SK-N-SH (cell line): ENCODE measurements at regions not wholly inside any gene's neighbourhood (a gene's known extent, or its start where the extent isn't known, plus 50 kb on each side); places are given as distances from the start of the nearest gene placed in this dataset.

Experiments used
- CTCF ChIA-PET: fragments of 300-600, 350-600 bp; formaldehyde crosslinking; extraction: SDS; loops from one replicate; lab custom pipeline; 2021; lab: Yijun Ruan, JAX
- POLR2A ChIA-PET: fragments of 350-600 bp; sonication (Branson Sonifier 250); formaldehyde crosslinking; extraction: SDS; loops from one replicate; lab custom pipeline; 2020; ENCODE audit warnings: antibody characterized with exemption, inconsistent platforms; lab: Yijun Ruan, JAX
- DNase-seq: peaks from one replicate; pipeline ENCODE4 v3.0.0; 2012
- H2AFZ ChIP-seq: fragments of 200-600 bp; sonication (generic); 2 replicates; pipeline ENCODE4 v1.8.1; 2016; ENCODE audit warnings: antibody characterized with exemption, mild to moderate bottlenecking, low read depth
- H3F3A ChIP-seq: fragments of 200-600 bp; sonication (generic); replicated peaks from 2 replicates; pipeline ENCODE3; 2016; ENCODE audit warnings: antibody characterized with exemption, mild to moderate bottlenecking; ENCODE audit not compliant: insufficient read depth
- H3K27ac ChIP-seq, 2 experiments: fragments of 200-500 bp in 1 of 2; fragments of 200-600 bp in 1 of 2; sonication (Bioruptor generic) in 1 of 2; sonication (generic), shearing (Covaris generic) in 1 of 2; 2 replicates each; pipeline versions ENCODE4 v1.5.1 to v1.6.1; 2014 to 2016; ENCODE audit warnings: low read depth in 2 of 2, inconsistent platforms in 1 of 2, low read length in 1 of 2, mild to moderate bottlenecking in 1 of 2, mixed read lengths in 1 of 2
- H3K27me3 ChIP-seq: fragments of 200-600 bp; sonication (generic), shearing (Covaris generic); 2 replicates; pipeline ENCODE4 v1.6.1; 2016; ENCODE audit warnings: mixed run types; ENCODE audit not compliant: insufficient read depth
- H3K36me3 ChIP-seq, 2 experiments: fragments of 200-500 bp in 1 of 2; fragments of 200-600 bp in 1 of 2; sonication (Bioruptor generic) in 1 of 2; sonication (generic) in 1 of 2; replicated peaks in 1 of 2; 2 replicates each; pipeline versions ENCODE3 to v1.5.1; 2014 to 2016; ENCODE audit warnings: low read length in 1 of 2, mild to moderate bottlenecking in 1 of 2; ENCODE audit not compliant: insufficient read depth in 2 of 2, control insufficient read depth in 1 of 2
- H3K4me1 ChIP-seq, 2 experiments: fragments of 200-500 bp in 1 of 2; fragments of 200-600 bp in 1 of 2; sonication (Bioruptor generic) in 1 of 2; sonication (generic), shearing (Covaris generic) in 1 of 2; 2 replicates each; pipeline versions ENCODE4 v1.5.1 to v1.6.1; 2014 to 2016; ENCODE audit warnings: low read depth in 1 of 2, low read length in 1 of 2, mixed run types in 1 of 2; ENCODE audit not compliant: insufficient read depth in 2 of 2, control insufficient read depth in 1 of 2
- H3K4me2 ChIP-seq: fragments of 200-600 bp; sonication (generic), shearing (Covaris generic); 2 replicates; pipeline ENCODE4 v1.6.1; 2017; ENCODE audit warnings: mixed run types
- H3K4me3 ChIP-seq, 2 experiments: fragments of 200-500 bp in 1 of 2; fragments of 200-600 bp in 1 of 2; sonication (Bioruptor generic) in 1 of 2; sonication (generic), shearing (Covaris generic) in 1 of 2; 2 replicates each; pipeline versions ENCODE4 v1.5.1 to v1.8.1; 2014 to 2016; ENCODE audit warnings: low read depth in 2 of 2, inconsistent platforms in 1 of 2, low read length in 1 of 2, mild to moderate bottlenecking in 1 of 2, mixed read lengths in 1 of 2, moderate library complexity in 1 of 2
- H3K79me2 ChIP-seq: fragments of 200-600 bp; sonication (generic); 2 replicates; pipeline ENCODE4 v1.8.1; 2017; ENCODE audit warnings: mild to moderate bottlenecking; ENCODE audit not compliant: insufficient read depth
- H3K9ac ChIP-seq: fragments of 200-600 bp; sonication (generic); 2 replicates; pipeline ENCODE4 v1.6.1; 2017; ENCODE audit warnings: mixed run types
- H3K9me2 ChIP-seq: fragments of 200-600 bp; sonication (generic); 2 replicates; pipeline ENCODE4 v1.6.1; 2017; ENCODE audit warnings: mixed run types
- H3K9me3 ChIP-seq: fragments of 200-600 bp; sonication (generic); 2 replicates; pipeline ENCODE4 v1.6.1; 2017; ENCODE audit warnings: mixed run types, mild to moderate bottlenecking, moderate library complexity
- H4K20me1 ChIP-seq: fragments of 200-600 bp; sonication (generic); 2 replicates; pipeline ENCODE4 v1.6.1; 2017; ENCODE audit warnings: mild to moderate bottlenecking, mixed run types; ENCODE audit not compliant: insufficient read depth
- ELF1 ChIP-seq: IDR thresholded peaks from 2 replicates; pipeline ENCODE4 v1.4.0; 2012
- EP300 ChIP-seq, 2 experiments: IDR thresholded peaks; 2 replicates each; pipeline versions ENCODE4 v1.4.0 to v1.6.1; 2012; ENCODE audit warnings: borderline replicate concordance in 1 of 2, low read depth in 1 of 2, low read length in 1 of 2
- EZH2phosphoT487 ChIP-seq: fragments of 200-600 bp; sonication (generic); IDR thresholded peaks from 2 replicates; pipeline ENCODE4 v1.6.1; 2017; ENCODE audit warnings: low read depth, mixed run types, mild to moderate bottlenecking, antibody characterized with exemption, moderate library complexity, borderline replicate concordance
- FOXJ3 ChIP-seq: sonication (generic); formaldehyde crosslinking; IDR thresholded peaks from 2 replicates; pipeline ENCODE4 v1.5.1; 2020; ENCODE audit warnings: mild to moderate bottlenecking, missing genetic modification reagents
- GABPA ChIP-seq: IDR thresholded peaks from 2 replicates; pipeline ENCODE4 v1.4.0; 2012; ENCODE audit warnings: low read depth, mild to moderate bottlenecking
- JUND ChIP-seq: IDR thresholded peaks from 2 replicates; pipeline ENCODE4 v1.4.0; 2012
- MEF2A ChIP-seq: IDR thresholded peaks from 2 replicates; pipeline ENCODE4 v1.4.0; 2012; ENCODE audit warnings: low read depth, borderline replicate concordance
- NRF1 ChIP-seq: IDR thresholded peaks from 2 replicates; pipeline ENCODE4 v1.6.1; 2012; ENCODE audit warnings: low read depth, mild to moderate bottlenecking, low read length
- POLR2AphosphoS5 ChIP-seq: IDR thresholded peaks from 2 replicates; pipeline ENCODE4 v1.6.1; 2012; ENCODE audit warnings: low read depth, low read length
- RAD21 ChIP-seq: IDR thresholded peaks from 2 replicates; pipeline ENCODE4 v1.6.1; 2012; ENCODE audit warnings: mild to moderate bottlenecking, low read length
- RCOR1 ChIP-seq: fragments of 150-350 bp; IDR thresholded peaks from 2 replicates; pipeline ENCODE4 v1.6.1; 2017; ENCODE audit warnings: antibody characterized with exemption, low read length
- RXRA ChIP-seq: IDR thresholded peaks from 2 replicates; pipeline ENCODE4 v1.4.0; 2012; ENCODE audit warnings: low read depth, mild to moderate bottlenecking, borderline replicate concordance
- SIN3A ChIP-seq: IDR thresholded peaks from 2 replicates; pipeline ENCODE4 v1.6.1; 2012; ENCODE audit warnings: low read depth, mild to moderate bottlenecking, low read length, moderate library complexity, borderline replicate concordance
- SMC3 ChIP-seq: IDR thresholded peaks from 2 replicates; pipeline ENCODE4 v1.6.1; 2012; ENCODE audit warnings: low read depth, low read length, improper control_type of control experiment
- USF2 ChIP-seq: fragments of 150-350 bp; IDR thresholded peaks from 2 replicates; pipeline ENCODE4 v1.6.1; 2017; ENCODE audit warnings: antibody characterized with exemption, low read length, low read depth, borderline replicate concordance
- YY1 ChIP-seq: IDR thresholded peaks from 2 replicates; pipeline ENCODE4 v1.4.0; 2012; ENCODE audit warnings: low read depth, mild to moderate bottlenecking
- WGBS: methylation state at CpG from one replicate; pipeline ENCODE4 v1.1.6; 2017; ENCODE audit warnings: low lambda C conversion rate; 5-methylcytosine and 5-hydroxymethylcytosine counted together
- TF ChIP-seq, protein P1 (sequence below): fragments of 150-350 bp; IDR thresholded peaks from 2 replicates; pipeline ENCODE4 v1.6.1; 2016; ENCODE audit warnings: mild to moderate bottlenecking, low read depth, low read length
- TF ChIP-seq, protein P2 (sequence below): IDR thresholded peaks from 2 replicates; pipeline ENCODE4 v1.4.0; 2012; ENCODE audit warnings: low read depth, borderline replicate concordance

DNA sequence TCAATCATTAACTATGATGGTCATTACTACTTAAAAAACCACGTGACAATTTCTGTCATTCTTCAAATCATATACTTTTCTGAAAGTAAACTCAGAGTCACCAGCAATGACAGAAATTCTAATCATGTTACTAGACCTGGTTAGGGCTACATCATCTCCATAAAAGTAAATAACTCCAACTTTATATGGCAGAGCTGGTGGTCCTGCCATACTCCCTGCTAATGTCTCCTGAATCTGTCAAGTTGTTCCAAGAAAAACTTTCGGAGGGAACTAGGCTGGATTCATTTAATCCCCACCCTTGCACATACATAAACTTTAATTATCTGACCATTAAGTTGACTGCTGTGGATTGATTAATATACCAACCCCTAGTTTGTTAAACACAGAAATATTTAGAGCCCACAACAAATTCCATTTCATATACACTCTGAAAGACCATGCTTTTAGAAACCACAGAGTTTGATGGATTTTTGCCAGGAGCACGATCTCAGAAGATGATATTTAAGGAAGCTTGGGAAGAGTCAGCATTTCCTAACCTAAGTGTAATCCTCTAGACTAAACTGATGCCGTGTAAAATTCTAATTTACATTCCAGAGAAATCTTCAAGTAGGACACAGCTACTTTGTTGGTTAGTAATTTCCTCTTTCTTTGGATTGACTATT, 577.0 kb downstream of the FAT4 start (continued):
- TF ChIP-seq RAD21 (no peak), ELF1 (no peak), NRF1 (no peak), SMC3 (no peak), JUND (peak; percentile 75), EZH2phosphoT487 (no peak), USF2 (no peak), SIN3A (no peak), YY1 (no peak), RXRA (no peak), FOXJ3 (CRISPR knock-in tag) (no peak)
- TF ChIP-seq, protein P1, sequence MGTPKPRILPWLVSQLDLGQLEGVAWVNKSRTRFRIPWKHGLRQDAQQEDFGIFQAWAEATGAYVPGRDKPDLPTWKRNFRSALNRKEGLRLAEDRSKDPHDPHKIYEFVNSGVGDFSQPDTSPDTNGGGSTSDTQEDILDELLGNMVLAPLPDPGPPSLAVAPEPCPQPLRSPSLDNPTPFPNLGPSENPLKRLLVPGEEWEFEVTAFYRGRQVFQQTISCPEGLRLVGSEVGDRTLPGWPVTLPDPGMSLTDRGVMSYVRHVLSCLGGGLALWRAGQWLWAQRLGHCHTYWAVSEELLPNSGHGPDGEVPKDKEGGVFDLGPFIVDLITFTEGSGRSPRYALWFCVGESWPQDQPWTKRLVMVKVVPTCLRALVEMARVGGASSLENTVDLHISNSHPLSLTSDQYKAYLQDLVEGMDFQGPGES = no peak
- TF ChIP-seq, protein P2, sequence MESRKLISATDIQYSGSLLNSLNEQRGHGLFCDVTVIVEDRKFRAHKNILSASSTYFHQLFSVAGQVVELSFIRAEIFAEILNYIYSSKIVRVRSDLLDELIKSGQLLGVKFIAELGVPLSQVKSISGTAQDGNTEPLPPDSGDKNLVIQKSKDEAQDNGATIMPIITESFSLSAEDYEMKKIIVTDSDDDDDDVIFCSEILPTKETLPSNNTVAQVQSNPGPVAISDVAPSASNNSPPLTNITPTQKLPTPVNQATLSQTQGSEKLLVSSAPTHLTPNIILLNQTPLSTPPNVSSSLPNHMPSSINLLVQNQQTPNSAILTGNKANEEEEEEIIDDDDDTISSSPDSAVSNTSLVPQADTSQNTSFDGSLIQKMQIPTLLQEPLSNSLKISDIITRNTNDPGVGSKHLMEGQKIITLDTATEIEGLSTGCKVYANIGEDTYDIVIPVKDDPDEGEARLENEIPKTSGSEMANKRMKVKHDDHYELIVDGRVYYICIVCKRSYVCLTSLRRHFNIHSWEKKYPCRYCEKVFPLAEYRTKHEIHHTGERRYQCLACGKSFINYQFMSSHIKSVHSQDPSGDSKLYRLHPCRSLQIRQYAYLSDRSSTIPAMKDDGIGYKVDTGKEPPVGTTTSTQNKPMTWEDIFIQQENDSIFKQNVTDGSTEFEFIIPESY = no peak
- TF ChIP-seq, all 33 proteins: peak for 9

- no peak overlapping the region for H2AFZ ChIP-seq
Observed at GRCh38 chr4:125904802-125905201, 590.0 kb downstream of the FAT4 start.

More at GRCh38 chr4:125904802-125905201, 590.0 kb downstream of the FAT4 start:
- no peaks in the 10 kb centered on the region for H3F3A ChIP-seq
- no peak overlapping the region for H3K4me3 ChIP-seq
- no peak overlapping the region for H3K4me2 ChIP-seq
- H3K9me3 ChIP-seq = no peaks in the 10 kb centered on the region
- no peaks in the 10 kb centered on the region for H3K79me2 ChIP-seq
- TF ChIP-seq RXRA = no peak
- TF ChIP-seq SMC3 = no peak
- TF ChIP-seq POLR2AphosphoS5 = no peak
- no peak for TF ChIP-seq MEF2A
- TF ChIP-seq EP300 (IDR thresholded peaks at IDR 0.05; ENCODE audit: borderline replicate concordance in 1 of 2, low read depth in 1 of 2, low read length in 1 of 2) = no peak
- no peak for TF ChIP-seq GABPA
- TF ChIP-seq RCOR1 = no peak
- TF ChIP-seq RAD21 = no peak
- TF ChIP-seq, all 33 proteins: peak for 0
- no peak for DNase-seq
- ChIA-PET POLR2A (no interaction called here), CTCF (interaction anchor here (1.8 kb wide), 1 partner anchor 11 kb away, joined by 8 read pairs; no protein-coding TSS in a partner anchor)
- H3K4me1 ChIP-seq = no peaks in the 10 kb centered on the region; a peak in 1 of 4 replicates
- H3K9ac ChIP-seq = no peak overlapping the region
- H3K27me3 ChIP-seq = no peaks in the 10 kb centered on the region
- H3K9me2 ChIP-seq = no peaks in the 10 kb centered on the region
- H4K20me1 ChIP-seq = no peaks in the 10 kb centered on the region
- H3K36me3 ChIP-seq = no peaks in the 10 kb centered on the region
- 90% methylated on average over 1 of the region's 1 CpG for WGBS
- H3K27ac ChIP-seq = no peak overlapping the region
